Ovary (tissue), 7 donors: ENCODE measurements at regions not wholly inside any gene's neighbourhood (a gene's known extent, or its start where the extent isn't known, plus 50 kb on each side); places are given as distances from the start of the nearest gene placed in this dataset.

ENCODE experiments used
- DNase-seq, 5 donors: peaks; one replicate each; pipeline ENCODE4 v3.0.0-alpha.2; 2019 to 2020
- H3K27ac ChIP-seq, 2 donors: fragments of 200-600 bp; one replicate each; pipeline versions ENCODE4 v1.5.1 to v1.8.0; 2019 to 2022
- H3K27me3 ChIP-seq: fragments of 200-600 bp; one replicate; pipeline ENCODE4 v1.8.0; 2022
- H3K36me3 ChIP-seq: fragments of 200-600 bp; sonication (generic); one replicate; pipeline ENCODE4 v1.5.1; 2019
- H3K4me1 ChIP-seq: one replicate; pipeline ENCODE4 v1.8.1; 2013; ENCODE audit warnings: mild to moderate bottlenecking, moderate library complexity; ENCODE audit not compliant: insufficient read depth
- H3K4me3 ChIP-seq: fragments of 200-600 bp; sonication (generic); one replicate; pipeline ENCODE4 v1.5.1; 2017
- H3K9me3 ChIP-seq, 2 donors: fragments of 200-600 bp in 1 of 2; sonication (generic) in 1 of 2; one replicate each; pipeline versions ENCODE4 v1.5.1 to v1.8.1; 2013 to 2019; ENCODE audit warnings: mild to moderate bottlenecking in 1 of 2, moderate library complexity in 1 of 2
- EP300 ChIP-seq: sonication (generic); formaldehyde crosslinking; IDR thresholded peaks from one replicate; pipeline ENCODE4 v1.6.1; 2017; ENCODE audit warnings: antibody characterized with exemption
- POLR2A ChIP-seq: fragments of 450-650 bp; IDR thresholded peaks from one replicate; pipeline ENCODE4 v1.6.1; 2017; ENCODE audit warnings: antibody characterized with exemption, mild to moderate bottlenecking, moderate library complexity
- WGBS, 3 donors: extraction: QIAGEN DNeasy Blood & Tissue Kit in 1 of 3; methylation state at CpG; one replicate each; pipeline versions ENCODE4 v1.1.5 to v1.1.7; 2013 to 2017; 5-methylcytosine and 5-hydroxymethylcytosine counted together
- intact Hi-C, 4 donors: fragments of 100-400 bp; cut with DNase I; formaldehyde crosslinking; loops; one replicate each; pipeline versions ENCODE4 v1.11.0 to v1.15.1; 2022 to 2023
- TF ChIP-seq, protein P1 (sequence below), 3 donors: fragments of 450-650 bp in 2 of 3; fragments of 200-600 bp in 1 of 3; IDR thresholded peaks; one replicate each; pipeline versions ENCODE4 v1.5.1 to v1.8.0; 2016 to 2022; ENCODE audit warnings: antibody characterized with exemption in 3 of 3, mild to moderate bottlenecking in 1 of 3
- donor health status: DM: no; HTN: no; CAD: no; lungs with moderate emphysema.
- donor health status: DM: no; HTN: no; CAD: no.
- donor health status: Bipolar disorder and iron deficiency.
- donor health status: DM: no; HTN: no; CAD: no.
- donor health status: DM: yes; HTN: yes; CAD: no.

DNA sequence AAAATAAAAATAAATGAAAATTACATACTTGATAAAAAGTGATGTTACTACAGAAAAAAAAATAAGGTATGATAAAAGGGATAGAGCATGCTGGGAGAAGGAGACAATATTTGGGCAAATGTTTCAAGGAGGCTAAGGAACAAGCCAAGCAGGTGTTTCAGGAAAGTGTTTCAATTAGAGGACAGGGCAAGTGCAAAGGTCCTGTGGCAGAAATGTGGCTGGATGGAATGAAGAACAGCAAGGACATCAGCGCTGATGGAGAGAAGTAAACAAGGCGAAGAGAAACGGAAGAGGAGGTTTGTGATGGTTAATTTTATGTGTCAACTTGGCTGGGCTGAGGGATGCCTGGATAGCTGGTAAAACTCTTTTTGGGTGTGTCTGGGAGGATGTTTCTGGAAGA, 331.2 kb upstream of the C16orf82 start:
- no peak for DNase-seq
- WGBS, 3 donors = 82 to 91% (median 85%) methylated on average over 3 of the region's 3 CpGs
- H3K27me3 ChIP-seq = no peaks in the 10 kb centered on the region

DNA sequence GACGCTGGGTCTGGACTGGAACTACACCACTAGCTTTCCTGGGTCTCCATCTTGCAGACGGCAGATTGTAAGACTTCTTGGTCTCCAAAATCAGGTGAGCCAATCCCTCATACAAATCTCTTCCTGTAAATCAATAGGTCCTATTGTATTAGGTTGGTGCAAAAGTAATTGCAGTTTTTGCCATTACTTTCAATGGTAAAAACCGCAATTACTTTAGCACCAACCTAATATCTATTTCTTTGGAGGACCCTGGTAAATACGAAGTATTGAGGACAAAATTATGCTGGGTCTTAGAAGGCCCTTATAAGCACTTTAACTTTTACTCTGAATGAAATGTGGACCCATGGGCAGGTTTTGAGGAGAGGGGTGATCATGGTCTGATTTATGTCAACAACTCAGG, 330.6 kb upstream of the C16orf82 start:
- Histone ChIP-seq H3K9me3 (no peaks in the 10 kb centered on the region), H3K4me3 (no peak overlapping the region), H3K27ac (no peak overlapping the region), H3K27me3 (no peaks in the 10 kb centered on the region), H3K4me1 (no peaks in the 10 kb centered on the region), H3K36me3 (no peaks in the 10 kb centered on the region)
- TF ChIP-seq EP300 (no peak), POLR2A (no peak)
- TF ChIP-seq, protein P1, sequence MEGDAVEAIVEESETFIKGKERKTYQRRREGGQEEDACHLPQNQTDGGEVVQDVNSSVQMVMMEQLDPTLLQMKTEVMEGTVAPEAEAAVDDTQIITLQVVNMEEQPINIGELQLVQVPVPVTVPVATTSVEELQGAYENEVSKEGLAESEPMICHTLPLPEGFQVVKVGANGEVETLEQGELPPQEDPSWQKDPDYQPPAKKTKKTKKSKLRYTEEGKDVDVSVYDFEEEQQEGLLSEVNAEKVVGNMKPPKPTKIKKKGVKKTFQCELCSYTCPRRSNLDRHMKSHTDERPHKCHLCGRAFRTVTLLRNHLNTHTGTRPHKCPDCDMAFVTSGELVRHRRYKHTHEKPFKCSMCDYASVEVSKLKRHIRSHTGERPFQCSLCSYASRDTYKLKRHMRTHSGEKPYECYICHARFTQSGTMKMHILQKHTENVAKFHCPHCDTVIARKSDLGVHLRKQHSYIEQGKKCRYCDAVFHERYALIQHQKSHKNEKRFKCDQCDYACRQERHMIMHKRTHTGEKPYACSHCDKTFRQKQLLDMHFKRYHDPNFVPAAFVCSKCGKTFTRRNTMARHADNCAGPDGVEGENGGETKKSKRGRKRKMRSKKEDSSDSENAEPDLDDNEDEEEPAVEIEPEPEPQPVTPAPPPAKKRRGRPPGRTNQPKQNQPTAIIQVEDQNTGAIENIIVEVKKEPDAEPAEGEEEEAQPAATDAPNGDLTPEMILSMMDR (IDR thresholded peaks at IDR 0.05) = no peak
- intact Hi-C loops = no loop called here
- 72 to 79% (median 78%) methylated on average over 4 of the region's 4 CpGs for WGBS, 3 donors
- no peak for DNase-seq

More for the DNA sequence above, 331.2 kb upstream of the C16orf82 start:
- Histone ChIP-seq H3K9me3 (no peaks in the 10 kb centered on the region), H3K36me3 (no peaks in the 10 kb centered on the region), H3K4me3 (no peak overlapping the region), H3K27ac (no peak overlapping the region), H3K4me1 (no peaks in the 10 kb centered on the region)
- TF ChIP-seq EP300 (no peak), POLR2A (no peak)
- TF ChIP-seq, protein P1 (IDR thresholded peaks at IDR 0.05) = no peak
- intact Hi-C loops = no loop called here

DNA sequence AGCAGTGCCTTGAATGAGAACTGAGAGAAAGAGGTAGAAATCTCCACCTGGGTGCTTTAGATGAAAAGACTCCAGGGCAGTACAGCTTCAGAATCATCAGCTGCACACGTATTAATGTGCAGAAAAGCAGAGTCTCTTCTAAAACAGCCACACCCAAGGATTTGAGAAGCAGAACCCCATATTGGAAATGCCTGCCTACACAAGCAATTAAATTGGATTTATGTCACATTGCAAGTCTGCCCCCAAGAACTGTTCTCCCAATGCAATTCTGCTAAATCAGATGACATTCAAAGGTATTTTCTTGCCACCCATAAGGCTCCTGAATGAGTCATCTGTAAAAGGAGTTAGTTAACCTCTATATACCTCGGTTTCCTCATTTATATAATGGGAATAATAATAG, 326.0 kb upstream of the C16orf82 start:
- Histone ChIP-seq H3K27me3 (no peaks in the 10 kb centered on the region), H3K4me1 (no peaks in the 10 kb centered on the region), H3K4me3 (no peak overlapping the region), H3K27ac (no peak overlapping the region), H3K36me3 (no peaks in the 10 kb centered on the region), H3K9me3 (no peaks in the 10 kb centered on the region)
- no peak for DNase-seq
- intact Hi-C loops = no loop called here
- WGBS, 3 donors = 56 to 77% (median 57%) methylated on average over 2 of the region's 2 CpGs
- TF ChIP-seq EP300 (no peak), POLR2A (no peak)
- TF ChIP-seq, protein P1 (IDR thresholded peaks at IDR 0.05) = no peak

DNA sequence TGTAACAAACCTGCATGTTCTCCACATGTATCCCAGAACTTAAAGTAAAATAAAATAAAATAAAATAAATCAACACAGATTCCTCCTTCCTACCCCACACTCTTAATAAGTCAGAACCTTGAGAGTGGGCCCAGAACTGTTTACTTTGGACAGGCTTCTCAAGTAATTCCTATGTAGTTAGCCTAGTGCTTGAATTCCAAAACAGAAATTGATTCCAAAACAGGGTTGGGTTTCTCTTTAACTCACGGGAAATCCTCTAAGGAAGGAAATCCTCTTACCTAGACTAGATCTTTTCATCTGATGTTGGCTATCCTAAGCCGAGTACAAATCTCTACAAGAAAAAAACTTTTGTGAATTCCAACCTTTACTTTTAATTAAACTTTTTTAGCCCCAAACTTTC, 324.7 kb upstream of the C16orf82 start:
- Histone ChIP-seq H3K4me3 (no peak overlapping the region), H3K4me1 (no peaks in the 10 kb centered on the region), H3K9me3 (no peaks in the 10 kb centered on the region), H3K36me3 (no peaks in the 10 kb centered on the region), H3K27ac (no peak overlapping the region), H3K27me3 (no peaks in the 10 kb centered on the region)
- intact Hi-C loops = no loop called here
- DNase-seq = no peak
- TF ChIP-seq, protein P1 (IDR thresholded peaks at IDR 0.05) = no peak
- TF ChIP-seq POLR2A (no peak), EP300 (no peak)
- WGBS, 3 donors = 39 to 58% (median 57%) methylated on average over 2 of the region's 2 CpGs

DNA sequence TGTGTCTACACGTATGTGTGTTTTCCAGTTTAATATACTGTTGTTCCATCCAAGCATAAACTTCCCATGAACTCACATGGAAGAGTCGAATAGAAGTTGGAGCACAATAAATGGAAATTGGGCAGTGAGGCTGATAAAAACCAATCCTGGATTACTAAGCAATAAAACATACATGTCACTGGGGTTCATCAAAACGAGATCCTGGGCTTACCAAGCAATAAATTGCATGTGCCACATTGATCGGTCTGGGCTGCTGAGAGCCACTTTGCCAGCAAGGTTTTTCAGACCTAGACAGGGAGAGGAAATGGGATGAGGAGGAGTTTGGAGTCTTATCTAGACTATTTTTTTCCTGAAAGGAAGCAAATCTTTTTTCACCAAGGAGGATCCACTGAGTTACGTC, 322.3 kb upstream of the C16orf82 start:
- H3K36me3 ChIP-seq = no peaks in the 10 kb centered on the region
- TF ChIP-seq, protein P1 (IDR thresholded peaks at IDR 0.05) = no peak
- TF ChIP-seq POLR2A = no peak
- no peak for TF ChIP-seq EP300
- H3K4me3 ChIP-seq = no peak overlapping the region
- no peaks in the 10 kb centered on the region for H3K4me1 ChIP-seq
- no peak overlapping the region for H3K27ac ChIP-seq
- no peaks in the 10 kb centered on the region for H3K27me3 ChIP-seq
- no peak for DNase-seq
- WGBS, 3 donors = 22 to 31% (median 30%) methylated on average over 5 of the region's 5 CpGs
- no peaks in the 10 kb centered on the region for H3K9me3 ChIP-seq
- intact Hi-C loops = no loop called here
